ENCODE measurements at regions not wholly inside any gene's neighbourhood (a gene's known extent, or its start where the extent isn't known, plus 50 kb on each side); places are given as distances from the start of the nearest gene placed in this dataset.

DNA sequence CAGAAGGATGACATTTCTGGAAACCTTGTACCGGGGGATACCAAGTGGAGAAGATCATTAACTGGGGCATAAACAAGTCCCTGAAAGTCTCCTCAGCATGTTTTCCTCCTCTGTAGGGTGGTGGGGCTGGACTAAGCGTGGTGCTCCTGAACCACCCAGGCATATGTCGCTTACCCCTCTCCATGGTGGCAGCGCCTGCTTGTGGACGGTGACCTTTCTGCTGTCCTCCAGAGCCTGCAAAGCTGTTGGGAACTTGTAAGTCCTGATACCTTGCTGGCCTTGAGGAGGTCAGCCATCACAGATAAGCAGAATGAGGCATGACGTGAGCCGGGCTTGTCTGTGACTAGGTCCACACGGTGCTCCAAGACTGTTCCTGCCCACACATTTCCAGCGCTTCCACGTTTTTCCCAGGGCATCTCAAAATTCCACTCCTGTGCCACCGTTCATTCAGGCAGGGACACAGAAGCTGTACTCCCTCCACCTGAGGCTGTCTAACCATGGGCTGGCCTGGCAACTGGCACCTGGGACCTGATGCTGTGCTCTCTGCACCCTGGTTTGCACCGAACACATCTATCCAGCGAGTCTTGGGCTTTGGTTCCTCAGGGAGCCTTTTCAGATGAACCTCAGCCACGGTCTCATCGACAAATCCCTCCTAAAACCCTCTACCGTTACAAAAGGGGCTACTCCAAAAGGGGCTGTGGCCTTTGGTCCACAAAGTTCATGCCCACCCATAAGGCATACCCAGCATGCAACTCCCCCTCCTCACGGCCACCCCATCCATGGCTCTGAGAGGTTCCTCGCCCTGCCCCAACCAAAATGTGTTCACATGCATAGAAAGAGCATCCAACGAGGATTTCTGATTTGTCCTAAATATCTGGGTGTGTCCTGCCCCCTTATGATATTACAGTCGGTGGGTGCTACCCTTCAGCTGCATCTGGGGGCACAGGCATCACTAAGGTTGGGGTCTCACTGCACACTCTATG is 199.6 kb upstream of the DIO3 start:
- BruUV-seq (replicated peaks), result no TSS peak
- TF ChIP-seq EZH2 (IDR thresholded peaks at IDR 0.05; ENCODE audit: borderline replicate concordance, low read depth, low read length, poor library complexity, severe bottlenecking), result no peak
- TF ChIP-seq, protein P1, sequence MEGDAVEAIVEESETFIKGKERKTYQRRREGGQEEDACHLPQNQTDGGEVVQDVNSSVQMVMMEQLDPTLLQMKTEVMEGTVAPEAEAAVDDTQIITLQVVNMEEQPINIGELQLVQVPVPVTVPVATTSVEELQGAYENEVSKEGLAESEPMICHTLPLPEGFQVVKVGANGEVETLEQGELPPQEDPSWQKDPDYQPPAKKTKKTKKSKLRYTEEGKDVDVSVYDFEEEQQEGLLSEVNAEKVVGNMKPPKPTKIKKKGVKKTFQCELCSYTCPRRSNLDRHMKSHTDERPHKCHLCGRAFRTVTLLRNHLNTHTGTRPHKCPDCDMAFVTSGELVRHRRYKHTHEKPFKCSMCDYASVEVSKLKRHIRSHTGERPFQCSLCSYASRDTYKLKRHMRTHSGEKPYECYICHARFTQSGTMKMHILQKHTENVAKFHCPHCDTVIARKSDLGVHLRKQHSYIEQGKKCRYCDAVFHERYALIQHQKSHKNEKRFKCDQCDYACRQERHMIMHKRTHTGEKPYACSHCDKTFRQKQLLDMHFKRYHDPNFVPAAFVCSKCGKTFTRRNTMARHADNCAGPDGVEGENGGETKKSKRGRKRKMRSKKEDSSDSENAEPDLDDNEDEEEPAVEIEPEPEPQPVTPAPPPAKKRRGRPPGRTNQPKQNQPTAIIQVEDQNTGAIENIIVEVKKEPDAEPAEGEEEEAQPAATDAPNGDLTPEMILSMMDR (conservative IDR thresholded peaks at IDR 0.05; ENCODE audit: low read depth, low read length), result no peak
- H3K4me1 ChIP-seq (ENCODE audit: insufficient read depth, low read length, poor library complexity, severe bottlenecking), result no peaks in the 10 kb centered on the region
- intact Hi-C loops (cut with micrococcal nuclease; ENCODE audit: unreplicated experiment), result no loop called here
- CTCF ChIA-PET, result no interaction called here
- no peaks in the 10 kb centered on the region for H3K36me3 ChIP-seq (ENCODE audit: insufficient read depth, low read length, poor library complexity, severe bottlenecking)
- POLR2A ChIA-PET (ENCODE audit: low non-redundant PET), result no interaction called here
- H3K9me3 ChIP-seq (ENCODE audit: low read depth, low read length, poor library complexity, severe bottlenecking), result no peaks in the 10 kb centered on the region
- no peaks in the 10 kb centered on the region for H3K27me3 ChIP-seq (replicated peaks; ENCODE audit: insufficient read depth, low read depth, low read length, poor library complexity)
- H3K27ac ChIP-seq (ENCODE audit: low read depth, low read length, poor library complexity, severe bottlenecking), result no peak overlapping the region
- H3K4me3 ChIP-seq (ENCODE audit: low read depth, low read length, poor library complexity, severe bottlenecking), result no peak overlapping the region
- no peak for DNase-seq (ENCODE audit: low spot score)

GRCh38 chr14:101362529-101363260 is 198.6 kb upstream of the DIO3 start:
- H3K27ac ChIP-seq (ENCODE audit: low read depth, low read length, poor library complexity, severe bottlenecking), result no peak overlapping the region
- no peaks in the 10 kb centered on the region for H3K36me3 ChIP-seq (ENCODE audit: insufficient read depth, low read length, poor library complexity, severe bottlenecking)
- no peak for DNase-seq (ENCODE audit: low spot score)
- no TSS peak for BruUV-seq (replicated peaks)
- no peaks in the 10 kb centered on the region for H3K27me3 ChIP-seq (replicated peaks; ENCODE audit: insufficient read depth, low read depth, low read length, poor library complexity)
- no peaks in the 10 kb centered on the region for H3K4me1 ChIP-seq (ENCODE audit: insufficient read depth, low read length, poor library complexity, severe bottlenecking)
- ChIA-PET CTCF (no interaction called here), POLR2A (ENCODE audit: low non-redundant PET) (no interaction called here)
- no peaks in the 10 kb centered on the region for H3K9me3 ChIP-seq (ENCODE audit: low read depth, low read length, poor library complexity, severe bottlenecking)
- no peak for TF ChIP-seq EZH2 (IDR thresholded peaks at IDR 0.05; ENCODE audit: borderline replicate concordance, low read depth, low read length, poor library complexity, severe bottlenecking)
- TF ChIP-seq, protein P1 (conservative IDR thresholded peaks at IDR 0.05; ENCODE audit: low read depth, low read length), result no peak
- no peak overlapping the region for H3K4me3 ChIP-seq (ENCODE audit: low read depth, low read length, poor library complexity, severe bottlenecking)
- intact Hi-C loops (cut with micrococcal nuclease; ENCODE audit: unreplicated experiment), result no loop called here

GRCh38 chr14:101363261-101363555 is 198.1 kb upstream of the DIO3 start:
- ChIA-PET POLR2A (ENCODE audit: low non-redundant PET) (no interaction called here), CTCF (no interaction called here)
- H3K4me3 ChIP-seq (ENCODE audit: low read depth, low read length, poor library complexity, severe bottlenecking), result no peak overlapping the region
- TF ChIP-seq, protein P1 (conservative IDR thresholded peaks at IDR 0.05; ENCODE audit: low read depth, low read length), result no peak
- TF ChIP-seq EZH2 (IDR thresholded peaks at IDR 0.05; ENCODE audit: borderline replicate concordance, low read depth, low read length, poor library complexity, severe bottlenecking), result no peak
- no peaks in the 10 kb centered on the region for H3K36me3 ChIP-seq (ENCODE audit: insufficient read depth, low read length, poor library complexity, severe bottlenecking)
- no peaks in the 10 kb centered on the region for H3K4me1 ChIP-seq (ENCODE audit: insufficient read depth, low read length, poor library complexity, severe bottlenecking)
- BruUV-seq (replicated peaks), result no TSS peak
- no peaks in the 10 kb centered on the region for H3K27me3 ChIP-seq (replicated peaks; ENCODE audit: insufficient read depth, low read depth, low read length, poor library complexity)
- no peak for DNase-seq (ENCODE audit: low spot score)
- H3K27ac ChIP-seq (ENCODE audit: low read depth, low read length, poor library complexity, severe bottlenecking), result no peak overlapping the region
- intact Hi-C loops (cut with micrococcal nuclease; ENCODE audit: unreplicated experiment), result no loop called here
- no peaks in the 10 kb centered on the region for H3K9me3 ChIP-seq (ENCODE audit: low read depth, low read length, poor library complexity, severe bottlenecking)

Data from A673 (cell line).